ENCODE measurements at regions not wholly inside any gene's neighbourhood (a gene's known extent, or its start where the extent isn't known, plus 50 kb on each side); places are given as distances from the start of the nearest gene placed in this dataset.

DNA sequence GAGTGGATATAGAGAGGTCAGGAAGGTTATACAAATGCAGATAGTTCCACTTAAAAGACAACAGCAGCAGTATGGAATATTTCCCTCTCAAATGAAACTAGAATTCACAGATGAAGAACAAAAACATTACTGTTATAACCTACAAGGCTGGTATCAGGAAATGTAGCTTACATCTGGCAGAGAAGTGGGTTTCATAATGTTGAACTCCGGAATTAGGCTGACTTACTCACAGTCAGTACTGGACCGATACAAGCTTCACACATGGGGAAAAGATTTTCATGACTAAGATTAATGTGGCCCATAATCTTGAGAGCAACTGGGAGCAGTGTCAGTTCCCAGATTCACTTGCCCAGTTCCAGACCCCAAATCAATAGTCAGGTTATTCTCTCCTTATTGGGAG, 353.9 kb downstream of the DUSP6 start:
- TF ChIP-seq, protein P1, sequence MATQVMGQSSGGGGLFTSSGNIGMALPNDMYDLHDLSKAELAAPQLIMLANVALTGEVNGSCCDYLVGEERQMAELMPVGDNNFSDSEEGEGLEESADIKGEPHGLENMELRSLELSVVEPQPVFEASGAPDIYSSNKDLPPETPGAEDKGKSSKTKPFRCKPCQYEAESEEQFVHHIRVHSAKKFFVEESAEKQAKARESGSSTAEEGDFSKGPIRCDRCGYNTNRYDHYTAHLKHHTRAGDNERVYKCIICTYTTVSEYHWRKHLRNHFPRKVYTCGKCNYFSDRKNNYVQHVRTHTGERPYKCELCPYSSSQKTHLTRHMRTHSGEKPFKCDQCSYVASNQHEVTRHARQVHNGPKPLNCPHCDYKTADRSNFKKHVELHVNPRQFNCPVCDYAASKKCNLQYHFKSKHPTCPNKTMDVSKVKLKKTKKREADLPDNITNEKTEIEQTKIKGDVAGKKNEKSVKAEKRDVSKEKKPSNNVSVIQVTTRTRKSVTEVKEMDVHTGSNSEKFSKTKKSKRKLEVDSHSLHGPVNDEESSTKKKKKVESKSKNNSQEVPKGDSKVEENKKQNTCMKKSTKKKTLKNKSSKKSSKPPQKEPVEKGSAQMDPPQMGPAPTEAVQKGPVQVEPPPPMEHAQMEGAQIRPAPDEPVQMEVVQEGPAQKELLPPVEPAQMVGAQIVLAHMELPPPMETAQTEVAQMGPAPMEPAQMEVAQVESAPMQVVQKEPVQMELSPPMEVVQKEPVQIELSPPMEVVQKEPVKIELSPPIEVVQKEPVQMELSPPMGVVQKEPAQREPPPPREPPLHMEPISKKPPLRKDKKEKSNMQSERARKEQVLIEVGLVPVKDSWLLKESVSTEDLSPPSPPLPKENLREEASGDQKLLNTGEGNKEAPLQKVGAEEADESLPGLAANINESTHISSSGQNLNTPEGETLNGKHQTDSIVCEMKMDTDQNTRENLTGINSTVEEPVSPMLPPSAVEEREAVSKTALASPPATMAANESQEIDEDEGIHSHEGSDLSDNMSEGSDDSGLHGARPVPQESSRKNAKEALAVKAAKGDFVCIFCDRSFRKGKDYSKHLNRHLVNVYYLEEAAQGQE (IDR thresholded peaks at IDR 0.05; ENCODE audit: low read depth): no peak
- no peak for TF ChIP-seq CEBPB (IDR thresholded peaks at IDR 0.05)
- TF ChIP-seq TCF12 (IDR thresholded peaks at IDR 0.05; ENCODE audit: low read depth): no peak
- no peak for TF ChIP-seq CREB1 (IDR thresholded peaks at IDR 0.05; ENCODE audit: low read depth)
